ENCODE measurements at regions not wholly inside any gene's neighbourhood (a gene's known extent, or its start where the extent isn't known, plus 50 kb on each side); places are given as distances from the start of the nearest gene placed in this dataset.

DNA sequence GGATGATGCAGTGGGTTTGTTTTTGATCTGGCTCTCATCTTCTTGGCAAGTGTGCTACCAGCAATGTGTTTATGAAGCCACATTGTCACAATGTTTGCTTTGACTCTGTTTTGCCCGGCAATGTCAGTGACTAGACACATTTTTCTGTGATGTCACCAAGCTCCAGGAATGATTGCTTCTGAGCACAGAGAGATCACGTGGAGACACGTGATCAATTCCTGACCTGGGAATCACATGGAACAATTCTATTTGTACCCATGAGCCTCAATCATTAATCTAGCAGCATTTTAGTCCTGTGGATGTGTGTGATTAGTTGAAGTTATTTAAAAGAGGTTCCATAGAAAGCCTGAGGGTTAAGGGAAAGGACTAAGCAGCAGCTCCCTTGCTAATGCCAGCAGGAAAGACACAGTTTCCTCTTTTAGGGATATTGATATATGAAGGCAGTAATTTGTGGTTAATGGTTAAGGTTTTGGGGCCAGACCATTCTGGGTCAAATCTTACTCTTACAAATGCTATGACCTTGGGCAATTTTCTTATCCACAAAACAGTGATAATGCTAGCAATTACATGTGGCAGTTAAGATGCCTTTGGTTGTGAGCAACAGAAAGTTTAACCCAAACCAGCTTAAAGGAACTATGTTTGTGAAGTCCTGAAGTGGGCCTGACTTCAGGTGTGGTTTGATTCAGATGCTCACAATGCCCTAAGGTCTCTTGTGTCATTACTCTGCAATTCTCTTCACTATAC, 59.0 kb downstream of the FASLG start:
- BruUV-seq (replicated peaks) = no TSS peak
- Histone ChIP-seq H3K36me3 (ENCODE audit: control insufficient read depth, insufficient read depth, low read length) (no peaks in the 10 kb centered on the region), H3K4me1 (peaks cover 7% of the 10 kb centered on the region; the same call in 1 of the 2 replicates), H3K27me3 (replicated peaks; ENCODE audit: control insufficient read depth, insufficient read depth, low read length) (no peaks in the 10 kb centered on the region), H3K9me3 (no peaks in the 10 kb centered on the region), H3K4me3 (ENCODE audit: low read depth, low read length) (no peak overlapping the region)
- H3K4me1 Mint-ChIP-seq (ENCODE audit: low read depth, unreplicated experiment) = peaks cover 20% of the 10 kb centered on the region
- H3K9me3 Mint-ChIP-seq (ENCODE audit: unreplicated experiment) = no peaks in the 10 kb centered on the region
- H3K27ac Mint-ChIP-seq (ENCODE audit: unreplicated experiment) = no peak overlapping the region
- CTCF ChIA-PET = interaction anchor here (1.1 to 1.5 kb wide), 2 partner anchors 10 to 108 kb away, joined by 3 to 6 read pairs; no protein-coding TSS in a partner anchor
- DNase-seq = peak in 1 of 2 experiments; percentile 11
- POLR2A ChIA-PET = interaction anchor here (0.6 to 0.9 kb wide), 2 partner anchors 185 to 1150 kb away, joined by 3 to 7 read pairs; partner anchors contain the start of genes SUCO and ZBTB37
- H3K4me3 Mint-ChIP-seq (ENCODE audit: unreplicated experiment) = no peak overlapping the region
- H3K27me3 Mint-ChIP-seq (ENCODE audit: insufficient read depth, unreplicated experiment) = no peaks in the 10 kb centered on the region
- H3K36me3 Mint-ChIP-seq (ENCODE audit: insufficient read depth, unreplicated experiment) = no peaks in the 10 kb centered on the region
- TF ChIP-seq, protein P1, sequence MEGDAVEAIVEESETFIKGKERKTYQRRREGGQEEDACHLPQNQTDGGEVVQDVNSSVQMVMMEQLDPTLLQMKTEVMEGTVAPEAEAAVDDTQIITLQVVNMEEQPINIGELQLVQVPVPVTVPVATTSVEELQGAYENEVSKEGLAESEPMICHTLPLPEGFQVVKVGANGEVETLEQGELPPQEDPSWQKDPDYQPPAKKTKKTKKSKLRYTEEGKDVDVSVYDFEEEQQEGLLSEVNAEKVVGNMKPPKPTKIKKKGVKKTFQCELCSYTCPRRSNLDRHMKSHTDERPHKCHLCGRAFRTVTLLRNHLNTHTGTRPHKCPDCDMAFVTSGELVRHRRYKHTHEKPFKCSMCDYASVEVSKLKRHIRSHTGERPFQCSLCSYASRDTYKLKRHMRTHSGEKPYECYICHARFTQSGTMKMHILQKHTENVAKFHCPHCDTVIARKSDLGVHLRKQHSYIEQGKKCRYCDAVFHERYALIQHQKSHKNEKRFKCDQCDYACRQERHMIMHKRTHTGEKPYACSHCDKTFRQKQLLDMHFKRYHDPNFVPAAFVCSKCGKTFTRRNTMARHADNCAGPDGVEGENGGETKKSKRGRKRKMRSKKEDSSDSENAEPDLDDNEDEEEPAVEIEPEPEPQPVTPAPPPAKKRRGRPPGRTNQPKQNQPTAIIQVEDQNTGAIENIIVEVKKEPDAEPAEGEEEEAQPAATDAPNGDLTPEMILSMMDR (IDR thresholded peaks at IDR 0.05; ENCODE audit: insufficient read depth in 1 of 2, low read depth in 1 of 2, low read length in 1 of 2, severe bottlenecking in 1 of 2, unreplicated experiment in 1 of 2) = no peak
- intact Hi-C loops (cut with micrococcal nuclease; ENCODE audit: unreplicated experiment) = loop anchor here (5.0 kb wide), 1 partner anchor 91 kb away; no protein-coding TSS in a partner anchor

DNA sequence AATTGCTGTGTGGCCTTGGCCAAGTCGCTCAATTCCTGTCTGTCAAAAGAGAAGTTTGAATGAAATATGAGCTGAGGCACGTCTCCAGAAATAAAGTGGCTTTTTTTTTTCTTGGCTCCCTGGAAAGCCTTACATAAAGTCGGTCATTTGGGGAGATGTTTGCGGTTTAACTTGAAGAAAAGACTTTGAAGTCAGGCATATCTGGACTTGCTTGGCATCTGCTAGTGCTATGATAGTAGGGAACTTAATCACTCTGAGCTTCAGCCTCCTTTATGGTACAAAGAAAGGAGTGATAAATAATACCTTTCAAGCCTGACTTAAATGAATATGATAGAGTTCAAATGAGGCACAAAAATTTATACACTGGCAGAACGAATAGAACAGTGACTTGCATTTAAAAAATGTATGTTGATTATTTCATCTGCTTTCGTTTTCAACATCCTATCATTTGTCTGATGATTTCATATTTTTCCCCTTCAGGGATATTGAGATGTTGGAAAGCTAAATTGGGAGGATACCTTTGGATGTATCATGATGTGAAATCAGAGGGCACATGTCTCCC, 60.2 kb downstream of the FASLG start:
- POLR2A ChIA-PET = no interaction called here
- intact Hi-C loops (cut with micrococcal nuclease; ENCODE audit: unreplicated experiment) = loop anchor here (1.0 to 5.0 kb wide), 4 partner anchors 92 to 290 kb away; no protein-coding TSS in a partner anchor
- TF ChIP-seq, protein P1 (IDR thresholded peaks at IDR 0.05; ENCODE audit: insufficient read depth in 1 of 2, low read depth in 1 of 2, low read length in 1 of 2, severe bottlenecking in 1 of 2, unreplicated experiment in 1 of 2) = no peak
- H3K36me3 ChIP-seq (ENCODE audit: control insufficient read depth, insufficient read depth, low read length) = no peaks in the 10 kb centered on the region
- no TSS peak for BruUV-seq (replicated peaks)
- no peak for DNase-seq
- H3K4me1 ChIP-seq = peaks cover 7% of the 10 kb centered on the region; the same call in 1 of the 2 replicates
- Mint-ChIP-seq H3K4me3 (ENCODE audit: unreplicated experiment) (no peak overlapping the region), H3K27ac (ENCODE audit: unreplicated experiment) (no peak overlapping the region), H3K4me1 (ENCODE audit: low read depth, unreplicated experiment) (peaks cover 20% of the 10 kb centered on the region), H3K36me3 (ENCODE audit: insufficient read depth, unreplicated experiment) (no peaks in the 10 kb centered on the region), H3K27me3 (ENCODE audit: insufficient read depth, unreplicated experiment) (no peaks in the 10 kb centered on the region), H3K9me3 (ENCODE audit: unreplicated experiment) (no peaks in the 10 kb centered on the region)
- H3K27me3 ChIP-seq (replicated peaks; ENCODE audit: control insufficient read depth, insufficient read depth, low read length) = no peaks in the 10 kb centered on the region
- no peak overlapping the region for H3K4me3 ChIP-seq (ENCODE audit: low read depth, low read length)
- CTCF ChIA-PET = interaction anchor here (0.8 to 2.3 kb wide), 8 partner anchors 11 to 731 kb away, joined by 3 to 23 read pairs (median 6); no protein-coding TSS in a partner anchor
- H3K9me3 ChIP-seq = no peaks in the 10 kb centered on the region

DNA sequence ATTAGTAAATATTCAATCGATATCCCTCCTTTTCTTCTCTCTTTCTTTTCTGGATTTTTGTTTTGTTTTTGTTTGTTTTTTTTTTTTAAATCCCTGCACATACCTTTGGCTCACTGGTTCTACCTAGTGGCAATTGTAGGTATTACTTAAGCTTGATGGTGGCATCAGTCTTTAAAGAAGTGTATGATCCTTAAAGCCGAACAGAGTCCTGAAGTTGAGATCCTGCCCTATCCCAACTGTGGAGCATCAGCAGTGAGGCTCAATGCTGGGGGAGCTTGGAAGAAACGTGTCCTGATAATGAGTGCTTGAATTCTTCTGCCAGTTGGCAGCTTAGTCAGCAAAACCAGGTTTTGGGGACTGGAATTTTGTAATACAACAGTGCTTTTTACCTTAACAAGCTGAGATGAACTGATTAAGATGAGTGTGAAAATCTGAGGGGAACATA, 60.8 kb downstream of the FASLG start:
- H3K4me3 Mint-ChIP-seq (ENCODE audit: unreplicated experiment) = no peak overlapping the region
- intact Hi-C loops (cut with micrococcal nuclease; ENCODE audit: unreplicated experiment) = loop anchor here (1.0 to 5.0 kb wide), 4 partner anchors 92 to 290 kb away; no protein-coding TSS in a partner anchor
- H3K27me3 Mint-ChIP-seq (ENCODE audit: insufficient read depth, unreplicated experiment) = no peaks in the 10 kb centered on the region
- Histone ChIP-seq H3K4me3 (ENCODE audit: low read depth, low read length) (no peak overlapping the region), H3K36me3 (ENCODE audit: control insufficient read depth, insufficient read depth, low read length) (no peaks in the 10 kb centered on the region), H3K4me1 (peaks cover 7% of the 10 kb centered on the region; the same call in 1 of the 2 replicates), H3K9me3 (no peaks in the 10 kb centered on the region), H3K27me3 (replicated peaks; ENCODE audit: control insufficient read depth, insufficient read depth, low read length) (no peaks in the 10 kb centered on the region)
- BruUV-seq (replicated peaks) = no TSS peak
- ChIA-PET POLR2A (interaction anchor here (0.7 kb wide), 1 partner anchor 570 kb away, joined by 6 read pairs; no protein-coding TSS in a partner anchor), CTCF (interaction anchor here (0.6 to 2.3 kb wide), 10 partner anchors 11 to 732 kb away, joined by 3 to 23 read pairs (median 6); no protein-coding TSS in a partner anchor)
- TF ChIP-seq, protein P1 (IDR thresholded peaks at IDR 0.05; ENCODE audit: insufficient read depth in 1 of 2, low read depth in 1 of 2, low read length in 1 of 2, severe bottlenecking in 1 of 2, unreplicated experiment in 1 of 2) = peak; percentile 74 to 77
- no peak overlapping the region for H3K27ac Mint-ChIP-seq (ENCODE audit: unreplicated experiment)
- peak in 1 of 2 experiments; percentile 60 for DNase-seq
- no peaks in the 10 kb centered on the region for H3K9me3 Mint-ChIP-seq (ENCODE audit: unreplicated experiment)
- peaks cover 20% of the 10 kb centered on the region for H3K4me1 Mint-ChIP-seq (ENCODE audit: low read depth, unreplicated experiment)
- no peaks in the 10 kb centered on the region for H3K36me3 Mint-ChIP-seq (ENCODE audit: insufficient read depth, unreplicated experiment)

All from Caco-2 (cell line).